Uterus (tissue), 3 donors: ENCODE measurements at regions not wholly inside any gene's neighbourhood (a gene's known extent, or its start where the extent isn't known, plus 50 kb on each side); places are given as distances from the start of the nearest gene placed in this dataset.

Experiments used
- DNase-seq, 2 donors: peaks; one replicate each; pipeline ENCODE4 v3.0.0-alpha.2; 2019 to 2020
- H3K27ac ChIP-seq, 2 donors: fragments of 200-600 bp; sonication (generic); 1 replicate in 1 of 2; 2 replicates in 1 of 2; pipeline ENCODE4 v1.5.1; 2016 to 2018
- H3K27me3 ChIP-seq, 2 donors: fragments of 200-600 bp; sonication (generic); one replicate each; pipeline ENCODE4 v1.5.1; 2018 to 2019; ENCODE audit warnings: control low read depth in 1 of 2
- H3K36me3 ChIP-seq, 2 donors: fragments of 200-600 bp; sonication (generic); one replicate each; pipeline ENCODE4 v1.5.1; 2019; ENCODE audit warnings: control low read depth in 1 of 2
- H3K4me1 ChIP-seq, 2 donors: fragments of 200-600 bp; sonication (generic); one replicate each; pipeline ENCODE4 v1.5.1; 2018 to 2019; ENCODE audit warnings: control low read depth in 1 of 2
- H3K4me3 ChIP-seq, 2 donors: fragments of 200-600 bp; sonication (generic); 1 replicate in 1 of 2; 2 replicates in 1 of 2; pipeline ENCODE4 v1.5.1; 2018 to 2019; ENCODE audit warnings: mild to moderate bottlenecking in 1 of 2
- H3K9me3 ChIP-seq, 2 donors: fragments of 200-600 bp; sonication (generic); one replicate each; pipeline ENCODE4 v1.5.1; 2019; ENCODE audit warnings: control low read depth in 1 of 2
- POLR2A ChIP-seq, 2 donors: fragments of 450-650 bp; IDR thresholded peaks; one replicate each; pipeline ENCODE4 v1.6.1; 2016; ENCODE audit warnings: antibody characterized with exemption in 2 of 2, mild to moderate bottlenecking in 1 of 2, moderate library complexity in 1 of 2
- intact Hi-C: fragments of 100-400 bp; cut with DNase I; formaldehyde crosslinking; loops from one replicate; pipeline ENCODE4 v1.15.1; 2023; ENCODE audit warnings: low total_unique reads
- TF ChIP-seq, protein P1 (sequence below), 4 experiments: fragments of 200-600 bp in 2 of 4; fragments of 450-650 bp in 2 of 4; sonication (generic) in 2 of 4; IDR thresholded peaks; one replicate each; pipeline ENCODE4 v1.5.1; 2016 to 2019; ENCODE audit warnings: antibody characterized with exemption in 4 of 4, mild to moderate bottlenecking in 2 of 4, moderate library complexity in 1 of 4
- donor health status: DM: yes; HTN: yes; CAD: no.

DNA sequence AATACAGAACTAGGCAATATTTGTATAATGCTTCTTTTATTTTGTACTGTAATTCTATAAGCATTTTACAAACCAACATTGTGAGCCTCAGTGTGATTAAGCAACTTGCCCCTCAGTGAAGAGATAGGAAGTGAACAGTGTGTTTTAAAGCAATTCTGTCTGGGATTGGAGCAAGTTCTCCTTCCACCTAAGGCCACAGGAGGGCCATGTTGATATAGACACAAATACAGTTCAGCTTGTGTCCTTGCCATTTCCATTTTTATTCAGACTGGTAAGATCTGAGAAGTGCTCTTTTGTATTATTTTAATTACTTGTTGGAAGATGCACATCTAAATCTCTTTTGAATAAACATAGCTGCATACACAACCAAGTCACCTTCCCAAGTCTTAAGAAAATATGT is 416.3 kb upstream of the COBL start:
- Histone ChIP-seq H3K27ac (no peak overlapping the region), H3K27me3 (no peaks in the 10 kb centered on the region), H3K4me1 (no peaks in the 10 kb centered on the region), H3K4me3 (no peak overlapping the region), H3K9me3 (no peaks in the 10 kb centered on the region), H3K36me3 (no peaks in the 10 kb centered on the region)
- intact Hi-C loops, result no loop called here
- TF ChIP-seq, protein P1, sequence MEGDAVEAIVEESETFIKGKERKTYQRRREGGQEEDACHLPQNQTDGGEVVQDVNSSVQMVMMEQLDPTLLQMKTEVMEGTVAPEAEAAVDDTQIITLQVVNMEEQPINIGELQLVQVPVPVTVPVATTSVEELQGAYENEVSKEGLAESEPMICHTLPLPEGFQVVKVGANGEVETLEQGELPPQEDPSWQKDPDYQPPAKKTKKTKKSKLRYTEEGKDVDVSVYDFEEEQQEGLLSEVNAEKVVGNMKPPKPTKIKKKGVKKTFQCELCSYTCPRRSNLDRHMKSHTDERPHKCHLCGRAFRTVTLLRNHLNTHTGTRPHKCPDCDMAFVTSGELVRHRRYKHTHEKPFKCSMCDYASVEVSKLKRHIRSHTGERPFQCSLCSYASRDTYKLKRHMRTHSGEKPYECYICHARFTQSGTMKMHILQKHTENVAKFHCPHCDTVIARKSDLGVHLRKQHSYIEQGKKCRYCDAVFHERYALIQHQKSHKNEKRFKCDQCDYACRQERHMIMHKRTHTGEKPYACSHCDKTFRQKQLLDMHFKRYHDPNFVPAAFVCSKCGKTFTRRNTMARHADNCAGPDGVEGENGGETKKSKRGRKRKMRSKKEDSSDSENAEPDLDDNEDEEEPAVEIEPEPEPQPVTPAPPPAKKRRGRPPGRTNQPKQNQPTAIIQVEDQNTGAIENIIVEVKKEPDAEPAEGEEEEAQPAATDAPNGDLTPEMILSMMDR (IDR thresholded peaks at IDR 0.05), result no peak
- no peak for TF ChIP-seq POLR2A (IDR thresholded peaks at IDR 0.05)
- no peak for DNase-seq

DNA sequence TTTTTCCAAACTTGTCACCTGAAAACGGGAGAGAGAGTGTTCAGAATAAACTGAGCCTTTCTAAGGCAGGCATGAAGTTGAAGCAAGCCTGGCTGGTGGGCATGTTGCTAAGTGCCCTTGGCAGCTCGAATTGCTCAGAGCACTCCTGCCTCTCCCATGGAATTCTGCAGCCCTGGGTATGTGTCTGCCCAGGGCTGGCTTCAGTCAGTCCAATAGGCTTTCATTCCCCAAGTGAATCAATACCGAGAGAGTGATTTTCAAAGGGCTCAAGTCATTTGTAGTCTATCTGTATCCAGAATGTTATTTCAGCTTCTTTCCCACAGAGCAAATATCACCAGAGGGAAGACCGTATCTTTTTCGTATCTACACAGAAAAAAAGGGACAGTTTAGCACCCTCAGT is 415.5 kb upstream of the COBL start:
- H3K27me3 ChIP-seq, result no peaks in the 10 kb centered on the region
- intact Hi-C loops, result no loop called here
- TF ChIP-seq, protein P1 (IDR thresholded peaks at IDR 0.05), result no peak
- no peak for TF ChIP-seq POLR2A (IDR thresholded peaks at IDR 0.05)

DNA sequence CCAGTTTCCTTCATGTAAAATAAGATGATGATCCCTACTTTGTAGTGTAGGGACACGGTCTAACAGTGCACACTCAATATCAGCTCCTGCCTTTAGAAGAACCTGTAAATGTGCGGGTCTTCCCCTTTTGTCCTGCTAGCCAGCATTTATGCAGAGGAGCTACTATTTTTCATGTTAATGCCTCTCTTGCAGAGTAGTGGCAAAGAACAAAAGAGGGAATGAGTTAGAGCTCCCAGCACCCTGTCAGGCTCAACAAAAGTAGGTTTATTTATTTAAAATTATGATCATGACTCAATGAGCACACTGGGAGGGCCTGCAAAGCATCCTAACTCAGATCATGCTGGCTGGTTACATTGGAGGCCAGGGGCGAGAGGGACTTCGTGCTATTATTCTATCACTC is 414.5 kb upstream of the COBL start:
- no peak for TF ChIP-seq POLR2A (IDR thresholded peaks at IDR 0.05)
- TF ChIP-seq, protein P1 (IDR thresholded peaks at IDR 0.05), result no peak
- H3K36me3 ChIP-seq, result no peaks in the 10 kb centered on the region
- no peaks in the 10 kb centered on the region for H3K27me3 ChIP-seq
- no peaks in the 10 kb centered on the region for H3K4me1 ChIP-seq
- no peak overlapping the region for H3K4me3 ChIP-seq
- no peaks in the 10 kb centered on the region for H3K9me3 ChIP-seq
- no peak overlapping the region for H3K27ac ChIP-seq
- no peak for DNase-seq
- intact Hi-C loops, result no loop called here

More for the DNA sequence above, 415.5 kb upstream of the COBL start:
- Histone ChIP-seq H3K9me3 (no peaks in the 10 kb centered on the region), H3K4me3 (no peak overlapping the region), H3K27ac (no peak overlapping the region), H3K4me1 (no peaks in the 10 kb centered on the region), H3K36me3 (no peaks in the 10 kb centered on the region)
- DNase-seq, result no peak

DNA sequence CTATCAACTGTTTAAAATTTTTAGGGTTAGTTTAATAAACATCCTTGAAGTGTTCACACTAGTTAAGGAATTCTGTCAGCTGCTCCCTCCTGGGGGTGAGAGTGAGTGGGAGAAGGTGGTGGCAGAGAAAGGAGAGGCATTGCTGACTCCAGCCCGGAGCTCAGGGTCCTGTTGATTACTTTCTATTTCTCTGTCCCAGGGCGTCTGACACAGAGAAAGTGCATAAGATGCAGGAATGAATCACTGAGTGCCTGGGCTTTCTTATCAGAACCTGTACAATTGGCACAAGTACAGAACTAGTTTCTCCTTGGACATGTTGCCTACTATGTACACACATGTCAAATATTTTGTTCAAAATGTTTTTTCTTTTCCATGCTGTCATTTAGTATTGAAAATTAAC is 410.8 kb upstream of the COBL start:
- Histone ChIP-seq H3K4me1 (no peaks in the 10 kb centered on the region), H3K9me3 (no peaks in the 10 kb centered on the region), H3K36me3 (no peaks in the 10 kb centered on the region), H3K27me3 (no peaks in the 10 kb centered on the region), H3K27ac (no peak overlapping the region), H3K4me3 (no peak overlapping the region)
- DNase-seq, result no peak
- intact Hi-C loops, result no loop called here
- TF ChIP-seq POLR2A (IDR thresholded peaks at IDR 0.05), result no peak

DNA sequence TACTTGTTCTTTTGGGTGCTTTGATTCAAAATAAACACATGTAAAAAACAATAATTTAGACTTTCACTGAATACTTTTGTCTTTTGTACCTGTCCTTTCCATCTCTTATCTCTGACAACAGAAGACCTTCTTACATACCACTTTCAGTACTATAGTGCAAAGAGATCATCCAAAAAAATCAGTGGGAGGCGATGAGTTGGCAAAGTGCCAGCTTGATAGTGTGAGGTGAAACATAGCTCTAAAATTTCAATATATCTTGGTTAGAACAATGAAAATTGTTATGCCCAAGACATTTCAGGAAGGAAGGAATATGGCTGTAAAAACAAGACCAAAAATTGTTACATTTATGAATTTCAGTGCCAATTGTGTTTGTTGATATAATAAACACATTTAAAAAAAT is 390.2 kb upstream of the COBL start:
- intact Hi-C loops, result no loop called here
- DNase-seq, result no peak
- H3K9me3 ChIP-seq, result no peaks in the 10 kb centered on the region

More for the DNA sequence above, 390.2 kb upstream of the COBL start:
- no peak for TF ChIP-seq POLR2A (IDR thresholded peaks at IDR 0.05)
- TF ChIP-seq, protein P1 (IDR thresholded peaks at IDR 0.05), result no peak
- no peaks in the 10 kb centered on the region for H3K4me1 ChIP-seq
- no peaks in the 10 kb centered on the region for H3K27me3 ChIP-seq
- no peak overlapping the region for H3K27ac ChIP-seq
- H3K36me3 ChIP-seq, result no peaks in the 10 kb centered on the region
- no peak overlapping the region for H3K4me3 ChIP-seq
